GM10266 (cell line): ENCODE measurements at regions not wholly inside any gene's neighbourhood (a gene's known extent, or its start where the extent isn't known, plus 50 kb on each side); places are given as distances from the start of the nearest gene placed in this dataset.
"Not testable (repeated sequence)": the region's sequence is repeated elsewhere in the genome, so short reads cannot be mapped to it uniquely, and the experiment has no call there.

Source experiments
- DNase-seq: peaks from one replicate; pipeline ENCODE4 v3.0.0; 2012; ENCODE audit errors: extremely low spot score
- CTCF ChIP-seq: IDR thresholded peaks from 2 replicates; pipeline ENCODE4 v1.5.1; 2012; ENCODE audit warnings: mild to moderate bottlenecking, low read depth; ENCODE audit not compliant: control insufficient read depth, insufficient read depth; ENCODE audit errors: missing control alignments

DNA sequence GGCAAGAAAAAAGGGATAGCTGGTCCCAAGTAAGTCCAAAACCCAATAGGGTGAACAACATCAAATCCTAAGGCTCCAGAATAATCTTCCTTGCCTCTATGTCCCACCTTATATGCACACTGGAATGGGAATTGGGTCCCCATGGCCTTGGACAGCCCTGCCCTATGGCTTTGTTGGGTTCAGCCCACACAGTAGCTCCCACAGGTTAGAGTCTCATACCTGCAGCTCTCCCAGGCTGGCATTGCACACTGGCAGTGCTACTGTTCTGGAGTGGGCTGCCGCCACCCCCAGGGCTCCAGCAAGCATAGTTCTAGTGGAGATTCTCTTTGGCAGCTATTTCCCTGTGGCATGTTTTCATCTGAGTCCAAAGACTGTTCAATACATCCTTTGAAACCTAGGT is 352.4 kb upstream of the CLEC14A start:
- DNase-seq = no peak
- no peak for TF ChIP-seq CTCF

- no peak for TF ChIP-seq CTCF
- DNase-seq = no peak
Measured at GRCh38 chr14:38605193-38606114, 349.6 kb upstream of the CLEC14A start.

GRCh38 chr14:38600572-38600971 is 344.7 kb upstream of the CLEC14A start:
- DNase-seq = not testable (repeated sequence)

- no peak for TF ChIP-seq CTCF
- DNase-seq = no peak
Measured at GRCh38 chr14:38593476-38593875, 337.6 kb upstream of the CLEC14A start.

DNA sequence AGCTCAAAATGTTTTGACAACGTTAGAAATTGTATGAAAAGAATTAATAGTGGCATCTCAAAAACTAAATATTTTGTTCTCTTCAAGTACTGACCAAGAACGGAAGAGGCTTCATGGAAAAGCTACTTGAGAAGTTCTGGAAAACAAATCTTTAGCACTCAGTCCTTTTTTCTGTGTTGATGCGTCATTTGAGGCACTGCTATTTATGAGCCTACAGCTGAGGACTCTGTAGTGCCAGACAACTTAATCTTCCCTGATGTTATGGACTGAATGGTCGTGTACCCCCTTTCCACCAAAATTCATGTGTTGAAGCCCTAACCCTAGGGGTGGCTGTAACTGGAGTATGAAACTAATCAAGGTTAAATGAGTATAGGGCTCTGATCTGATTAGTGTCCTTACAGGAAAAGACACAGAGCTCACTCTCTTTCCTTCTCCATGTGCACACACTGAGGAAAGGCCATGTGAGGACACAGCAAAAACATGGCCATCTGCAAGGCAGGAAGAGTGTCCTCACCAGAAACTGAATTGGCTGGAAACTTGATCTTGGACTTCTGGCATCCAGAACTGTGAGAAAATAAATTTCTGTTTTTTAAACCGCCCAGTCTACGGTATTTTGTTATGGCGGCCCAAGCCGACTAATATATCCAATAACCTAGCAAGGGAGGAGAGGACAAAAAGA is 337.0 kb upstream of the CLEC14A start:
- DNase-seq = no peak
- no peak for TF ChIP-seq CTCF

DNA sequence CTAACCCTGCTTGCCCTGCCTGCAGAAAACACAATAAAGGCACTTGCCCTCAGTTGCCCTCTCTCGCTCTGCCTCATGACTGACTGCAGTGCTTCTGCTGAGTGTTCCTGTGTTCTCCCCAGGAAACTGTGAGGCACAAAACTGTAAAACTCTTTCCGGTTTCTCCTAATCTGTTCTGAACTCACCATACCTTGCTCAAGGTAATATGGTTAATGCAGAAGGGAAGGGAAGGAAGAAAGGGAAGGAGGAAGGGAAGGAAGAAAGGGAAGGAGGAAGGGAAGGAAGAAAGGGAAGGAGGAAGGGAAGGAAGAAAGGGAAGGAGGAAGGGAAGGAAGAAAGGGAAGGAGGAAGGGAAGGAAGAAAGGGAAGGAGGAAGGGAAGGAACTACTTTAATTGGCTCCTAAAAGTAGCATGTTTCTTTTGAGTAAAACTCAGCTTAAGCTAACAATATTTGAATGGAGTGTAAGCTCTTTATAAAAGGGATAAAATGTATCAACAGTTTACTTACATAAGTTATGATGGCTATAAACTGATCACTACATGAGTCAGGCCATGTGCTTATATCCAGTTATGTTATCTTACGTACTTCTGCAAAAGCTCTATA is 334.0 kb upstream of the CLEC14A start:
- no peak for DNase-seq
- no peak for TF ChIP-seq CTCF

DNA sequence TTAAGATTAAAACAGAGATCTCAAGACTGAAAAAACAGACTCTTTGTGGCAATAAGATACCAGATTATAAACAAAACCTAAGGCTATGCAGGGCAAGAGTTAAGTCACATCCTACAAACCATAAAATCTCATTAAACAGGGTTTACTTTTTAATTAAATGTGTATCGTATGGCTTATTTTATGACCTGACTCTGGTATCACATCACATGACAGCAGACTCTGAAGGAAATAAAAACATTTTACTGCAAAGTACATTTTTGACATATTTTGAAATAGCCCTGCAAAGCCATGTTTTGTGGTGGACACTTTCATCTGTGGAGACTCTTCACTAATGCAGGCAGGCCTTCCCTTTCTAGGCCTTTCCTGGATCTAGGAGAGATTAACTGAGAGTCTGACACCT is 327.6 kb upstream of the CLEC14A start:
- TF ChIP-seq CTCF = no peak
- DNase-seq = no peak
